DOHH2 (cell line): ENCODE measurements at regions not wholly inside any gene's neighbourhood (a gene's known extent, or its start where the extent isn't known, plus 50 kb on each side); places are given as distances from the start of the nearest gene placed in this dataset.

Experiments used
- CTCF ChIP-seq: fragments of 200-600 bp; sonication (generic); IDR thresholded peaks from one replicate; pipeline ENCODE4 v1.5.1; 2014; ENCODE audit warnings: antibody characterized with exemption, mild to moderate bottlenecking, low read depth, low read length; ENCODE audit not compliant: poor library complexity, severe bottlenecking
- EZH2phosphoT487 ChIP-seq: fragments of 200-600 bp; sonication (generic); IDR thresholded peaks from 2 replicates; pipeline ENCODE4 v1.6.1; 2017; ENCODE audit warnings: borderline replicate concordance, mild to moderate bottlenecking, antibody characterized with exemption, low read length, moderate library complexity, mixed read lengths

DNA sequence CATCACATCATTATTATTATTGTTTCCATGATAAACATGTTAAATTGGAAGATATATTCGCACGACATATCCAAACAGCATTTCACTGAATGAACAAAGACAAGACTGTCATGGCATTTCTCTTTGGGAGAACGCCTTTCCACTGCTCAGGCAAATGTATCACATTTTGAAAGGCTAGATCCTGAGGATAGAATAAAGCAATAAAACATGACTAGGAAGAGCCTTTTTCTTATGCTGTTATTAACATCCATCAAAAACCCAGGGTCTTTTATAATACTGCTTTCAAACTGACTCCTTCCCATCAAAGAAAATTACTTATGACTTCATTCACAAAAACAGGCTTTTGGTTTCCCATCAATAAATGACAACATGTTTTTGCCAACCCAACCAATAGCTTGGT, 630.9 kb downstream of the TMTC2 start:
- TF ChIP-seq CTCF: no peak
- no peak for TF ChIP-seq EZH2phosphoT487
